Activated CD4-positive, alpha-beta T cell treated with anti-CD3 and anti-CD28 coated beads, Interleukin-2, Interleukin-4, amounts not matched to agents 100 ng/mL and 50 ng/mL, durations not matched to agents 16 hours and 8 hours (primary cell): ENCODE measurements at regions not wholly inside any gene's neighbourhood (a gene's known extent, or its start where the extent isn't known, plus 50 kb on each side); places are given as distances from the start of the nearest gene placed in this dataset.

ENCODE experiments used
- DNase-seq: peaks from one replicate; pipeline ENCODE4 v3.0.0-alpha.2; 2020; ENCODE audit warnings: low spot score

DNA sequence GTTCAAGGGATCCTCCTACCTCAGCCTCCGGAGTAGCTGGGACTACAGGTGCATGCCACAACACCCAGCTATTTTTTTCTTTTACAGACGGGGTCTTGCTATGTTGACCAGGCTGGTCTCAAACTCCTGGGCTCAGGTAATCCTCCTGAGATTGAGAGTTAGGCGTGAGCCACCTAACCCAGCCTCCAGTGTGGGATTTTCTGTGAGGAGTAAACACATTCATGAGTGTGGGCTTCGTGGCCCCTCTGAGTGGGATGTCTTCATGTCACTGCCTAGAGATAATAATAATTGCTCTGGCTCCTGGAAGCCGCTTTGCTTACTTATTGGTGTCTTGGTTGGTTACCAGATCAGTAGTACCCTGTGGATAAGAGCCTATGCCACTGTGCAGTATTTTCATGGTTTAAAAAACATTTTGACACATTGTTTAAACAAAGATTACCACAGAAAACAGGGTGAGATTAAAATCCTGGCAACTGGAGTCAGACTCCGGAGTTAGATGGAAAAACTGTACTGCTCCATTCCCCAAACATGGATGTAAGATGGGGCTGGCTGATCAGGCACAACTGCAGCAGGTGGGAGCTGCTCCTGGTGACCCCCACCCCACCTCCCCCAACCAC is 159.1 kb upstream of the RAB4A start:
- no peak for DNase-seq

DNA sequence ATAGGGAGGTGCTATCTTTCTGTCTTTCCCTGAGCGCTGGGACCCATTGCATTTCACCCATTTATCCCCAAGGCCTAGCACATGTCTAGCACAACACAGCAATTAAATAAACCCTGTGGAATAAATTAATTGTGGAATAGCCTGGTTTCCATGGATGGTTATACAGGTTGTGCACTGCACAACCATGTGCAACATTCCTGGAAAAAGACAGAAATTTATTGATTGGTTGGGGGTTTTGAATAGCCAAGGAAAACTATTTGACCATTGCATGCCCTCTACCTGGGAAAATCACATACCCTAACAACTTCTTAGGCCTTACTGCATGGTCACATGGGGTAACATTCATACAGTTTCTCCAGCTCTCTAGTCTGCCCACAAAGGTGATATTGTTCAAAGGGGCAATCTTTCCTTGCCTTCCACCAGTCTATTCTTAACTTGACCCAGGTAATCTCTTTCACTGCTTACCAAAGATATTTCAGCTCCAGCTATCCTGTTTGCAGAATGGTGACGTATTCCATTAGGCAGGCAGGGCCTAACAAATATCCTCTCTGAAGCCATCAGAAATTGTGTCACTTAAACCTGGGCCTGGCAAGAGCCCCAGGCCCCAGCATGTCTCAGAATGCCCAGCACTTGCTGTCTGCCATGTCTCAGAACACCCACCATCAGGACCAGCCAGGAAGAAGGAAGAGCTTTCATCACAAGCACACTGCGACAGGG is 157.9 kb upstream of the RAB4A start:
- DNase-seq, result no peak

DNA sequence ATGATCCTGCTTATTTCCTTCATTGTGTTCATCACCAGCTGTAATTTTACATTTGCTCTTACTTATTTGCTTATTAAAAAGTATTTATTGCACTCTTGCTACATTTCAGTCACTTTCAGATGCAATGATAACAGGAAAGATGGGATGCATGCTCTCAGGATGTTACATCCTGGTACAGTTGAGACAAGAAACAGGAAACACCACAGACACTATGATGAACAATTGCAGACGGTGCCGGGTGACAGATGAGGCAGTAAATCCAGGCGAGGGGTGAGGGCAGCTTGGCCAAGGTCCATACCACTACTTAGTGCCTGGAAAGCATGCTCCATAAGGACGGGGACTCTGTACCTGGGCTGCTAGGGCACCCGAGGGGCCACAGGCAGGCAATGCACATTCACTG is 156.6 kb upstream of the RAB4A start:
- no peak for DNase-seq

DNA sequence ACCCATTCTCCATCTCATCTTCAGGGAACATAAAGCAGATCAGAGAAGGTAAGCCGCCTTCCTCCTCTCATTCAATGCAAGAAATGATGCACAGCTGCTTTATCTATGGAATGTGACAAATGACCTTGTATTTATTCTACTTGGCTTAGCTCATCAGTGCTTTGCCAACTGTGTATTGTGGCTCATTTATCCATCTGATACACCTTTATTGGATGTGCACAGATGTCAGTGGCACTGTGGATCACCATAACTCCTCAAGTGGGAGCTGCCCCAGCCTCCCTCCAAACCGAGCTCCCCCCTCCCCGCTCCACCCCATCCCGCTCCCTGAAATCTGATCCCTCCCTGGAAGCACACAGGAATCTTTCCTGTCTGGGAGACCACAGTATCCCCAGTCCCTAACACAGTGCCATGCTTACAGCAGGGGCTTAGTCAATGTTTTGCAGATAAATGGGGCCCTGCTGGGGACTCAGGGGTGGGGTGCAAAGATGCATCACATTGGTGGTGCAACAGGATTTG is 156.0 kb upstream of the RAB4A start:
- DNase-seq, result no peak

DNA sequence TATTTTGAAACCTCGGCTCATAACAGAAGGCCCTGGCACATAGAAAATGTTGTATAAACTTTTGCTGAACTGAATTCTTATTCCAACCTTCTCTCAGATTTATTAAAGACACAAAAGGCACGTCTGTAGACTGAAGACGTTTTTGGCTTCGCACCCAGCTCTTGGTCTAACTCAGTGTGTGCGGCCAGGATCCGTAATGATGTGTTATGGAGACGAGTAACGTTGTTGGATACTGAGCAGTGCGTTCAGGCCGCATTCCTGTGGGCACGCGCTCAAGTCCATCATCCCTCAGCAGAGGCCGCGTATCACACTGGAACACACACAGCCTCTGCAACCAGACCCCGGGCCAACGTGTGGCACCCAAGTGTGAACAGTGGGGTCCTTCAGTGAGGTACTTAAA is 154.8 kb upstream of the RAB4A start:
- no peak for DNase-seq

DNA sequence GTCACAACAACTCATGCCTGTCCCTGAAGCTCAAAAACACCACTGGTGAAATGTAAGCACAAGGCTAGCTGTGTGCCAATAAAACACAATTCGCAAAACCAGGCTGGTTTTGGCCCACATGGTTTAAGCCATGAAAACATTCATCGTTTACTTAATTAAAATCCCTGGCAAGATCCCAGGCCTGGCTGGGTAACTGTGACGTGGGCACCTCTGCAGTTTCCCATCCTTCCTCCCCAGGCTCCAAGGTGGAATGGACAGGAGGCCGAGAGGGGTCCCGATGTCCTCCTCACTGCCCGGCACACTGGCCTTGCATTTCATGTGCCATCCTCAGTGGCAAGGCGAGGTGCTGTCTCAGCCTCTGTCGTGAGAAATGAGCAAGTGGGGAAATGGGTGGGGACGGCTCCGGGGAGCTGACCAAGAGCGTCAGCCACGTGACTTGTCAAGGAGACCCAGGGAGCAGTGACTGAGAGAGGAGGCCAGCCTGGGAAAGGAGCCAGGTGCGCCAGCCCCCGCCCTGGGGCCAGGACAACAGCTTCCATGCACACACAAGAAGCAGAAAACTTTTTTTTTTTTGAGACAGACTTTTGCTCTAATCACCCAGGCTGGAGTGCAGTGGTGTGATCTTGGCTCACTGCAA is 153.1 kb upstream of the RAB4A start:
- DNase-seq, result no peak

DNA sequence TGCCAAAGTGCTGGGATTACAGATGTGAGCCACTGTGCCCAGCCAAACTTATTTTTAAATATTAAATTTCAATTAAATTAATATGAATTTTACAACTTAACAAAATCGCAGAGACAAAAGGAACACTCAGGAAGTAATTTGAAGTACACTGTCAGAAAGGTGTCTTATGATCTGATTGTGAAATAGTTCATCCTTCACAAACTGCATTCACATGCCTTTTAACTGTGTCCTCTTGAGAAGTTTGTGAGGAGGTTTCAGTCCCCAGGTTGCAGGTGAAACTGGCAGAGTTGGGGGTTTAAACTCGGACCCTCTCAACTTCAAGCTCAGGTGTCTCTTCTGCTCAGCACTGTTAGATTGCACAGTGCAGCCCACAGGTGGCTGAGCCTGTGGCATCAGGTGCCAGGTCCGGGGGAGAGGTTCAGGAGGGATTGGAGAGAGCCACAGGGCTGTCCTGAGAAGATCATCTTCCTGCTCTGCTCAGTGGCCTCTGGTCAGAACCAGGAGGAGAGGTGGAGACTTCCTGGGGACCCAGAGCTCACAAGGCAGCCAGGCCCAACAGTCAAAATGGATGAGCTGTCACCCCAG is 152.3 kb upstream of the RAB4A start:
- DNase-seq, result no peak

DNA sequence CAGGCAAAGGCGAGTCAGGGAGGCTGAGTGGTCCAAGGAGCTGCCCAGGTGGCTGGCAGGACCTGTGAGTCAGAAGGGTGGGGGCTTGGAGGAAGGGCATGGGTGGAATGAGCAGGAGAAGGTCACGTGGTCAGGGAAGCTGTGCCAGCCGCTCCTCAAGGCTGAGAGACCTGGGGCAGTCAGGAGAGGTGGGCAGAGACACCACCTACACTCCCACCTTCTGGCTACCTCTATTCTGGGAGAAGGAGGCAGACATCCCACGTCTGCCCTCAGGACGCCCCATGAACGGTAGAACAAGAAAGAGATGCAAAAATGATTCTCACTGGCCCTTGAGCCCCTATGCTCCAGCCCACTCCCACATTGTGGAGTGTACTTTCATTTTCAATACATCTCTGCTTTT is 151.8 kb upstream of the RAB4A start:
- DNase-seq, result no peak

DNA sequence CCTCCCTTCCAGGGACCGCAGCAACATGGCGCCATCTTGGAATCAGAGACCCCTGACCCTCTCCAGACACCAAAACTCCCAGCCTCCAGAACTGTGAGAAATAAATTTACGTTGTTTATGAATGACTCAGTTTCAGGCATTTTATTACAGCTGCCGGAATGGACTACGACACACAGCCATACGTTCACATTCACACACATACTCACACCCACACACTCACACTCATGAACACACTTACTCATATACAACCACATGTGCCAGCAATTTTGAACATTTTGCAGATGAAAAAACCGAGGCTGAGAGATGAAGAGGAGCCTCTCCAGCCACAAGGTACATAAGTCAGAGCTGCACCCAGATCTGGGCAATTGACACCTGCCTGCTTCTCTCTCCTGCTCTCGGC is 151.0 kb upstream of the RAB4A start:
- no peak for DNase-seq

DNA sequence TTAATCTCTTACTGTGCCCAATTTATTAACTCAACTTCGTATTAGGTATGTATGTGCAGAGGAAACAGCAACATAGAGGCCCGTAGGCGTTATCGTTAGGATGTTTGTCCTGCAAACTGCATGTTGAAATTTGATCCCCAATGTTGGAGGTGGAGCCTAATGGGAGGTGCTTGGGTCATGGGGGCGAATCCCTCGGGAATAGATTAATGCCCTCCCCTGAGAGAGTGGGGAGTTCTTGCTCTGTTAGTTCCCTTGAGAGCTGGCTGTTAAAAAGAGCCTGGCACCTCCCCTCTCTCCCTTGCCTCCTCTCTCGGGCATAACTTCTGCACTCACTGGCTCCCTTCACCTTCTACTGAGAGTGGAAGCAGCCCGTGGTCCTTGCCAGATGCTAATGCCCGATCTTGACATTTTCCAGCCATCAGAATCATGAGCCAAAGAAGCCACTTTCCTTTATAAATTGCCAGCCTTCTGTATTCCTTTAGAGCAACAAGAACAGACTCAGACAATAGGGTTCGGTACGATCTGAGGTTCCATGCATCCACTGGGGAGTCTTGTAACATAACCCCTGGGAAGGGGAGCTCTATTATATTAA is 149.0 kb upstream of the RAB4A start:
- DNase-seq, result no peak

DNA sequence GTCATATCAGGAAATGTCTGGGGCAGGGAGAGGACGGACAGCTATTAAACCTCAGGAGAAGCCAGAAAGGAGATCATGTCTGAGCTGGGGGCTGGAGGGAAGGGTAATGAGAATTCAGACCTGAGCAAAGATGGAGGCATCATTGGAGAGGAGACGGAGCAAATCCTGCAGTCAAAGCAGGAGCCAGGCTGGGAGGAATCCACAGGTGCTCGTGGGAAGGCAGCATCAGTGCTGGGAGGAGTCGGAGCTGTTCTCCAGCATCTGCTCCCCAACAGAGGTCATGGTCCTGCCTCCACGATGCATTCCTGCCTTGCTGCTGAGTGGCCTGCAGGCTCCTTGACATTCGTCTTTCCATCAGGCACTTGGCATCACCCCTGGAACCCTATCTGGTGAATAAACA is 148.3 kb upstream of the RAB4A start:
- DNase-seq, result no peak

DNA sequence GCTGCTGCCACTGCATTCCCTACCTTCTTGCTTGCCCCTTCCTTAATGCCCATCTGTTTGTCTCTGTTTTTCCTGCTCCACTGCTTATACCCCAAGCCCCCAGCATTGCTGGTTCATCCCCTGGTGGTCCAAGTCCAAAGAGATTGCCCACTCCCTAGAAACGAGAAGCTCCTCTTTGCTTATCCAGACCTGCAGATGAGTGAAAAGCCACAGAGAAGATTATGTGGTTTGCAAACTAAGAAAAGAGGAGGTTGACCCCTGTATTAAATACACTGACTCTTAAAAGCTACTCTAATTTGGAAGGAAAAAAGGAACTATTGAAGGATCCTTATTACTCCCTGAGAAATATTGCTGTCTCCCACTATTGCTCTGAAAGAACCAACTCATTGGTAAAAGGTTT is 146.8 kb upstream of the RAB4A start:
- DNase-seq, result no peak

DNA sequence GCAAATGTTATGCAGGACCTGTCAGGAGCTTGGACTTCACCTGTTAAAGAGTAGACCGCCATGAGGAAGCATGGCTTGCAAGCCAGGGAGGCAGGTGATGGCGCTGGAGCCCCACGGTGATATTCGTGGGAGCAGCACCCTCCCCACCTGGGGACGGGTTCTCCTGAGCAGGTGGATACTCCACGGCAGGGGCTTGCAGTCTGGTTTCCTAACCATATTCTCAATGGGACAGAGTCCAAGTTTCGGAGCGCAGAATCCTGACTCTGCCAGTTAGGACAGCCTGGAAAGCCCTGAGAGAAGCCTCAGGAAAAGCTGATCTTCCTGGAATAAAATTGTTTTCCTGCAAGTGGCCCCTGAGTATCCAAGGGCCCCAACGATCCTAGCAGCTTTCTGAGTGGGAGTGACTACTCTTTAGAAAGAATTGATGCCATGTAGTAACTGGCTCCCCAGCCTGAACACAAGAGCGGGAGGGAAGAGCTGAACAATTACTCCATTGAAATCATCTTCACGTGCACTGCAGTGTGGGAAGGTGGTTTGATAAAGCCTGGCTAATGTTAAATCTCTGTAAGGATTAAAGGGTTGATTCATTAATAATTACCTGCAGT is 146.3 kb upstream of the RAB4A start:
- no peak for DNase-seq

DNA sequence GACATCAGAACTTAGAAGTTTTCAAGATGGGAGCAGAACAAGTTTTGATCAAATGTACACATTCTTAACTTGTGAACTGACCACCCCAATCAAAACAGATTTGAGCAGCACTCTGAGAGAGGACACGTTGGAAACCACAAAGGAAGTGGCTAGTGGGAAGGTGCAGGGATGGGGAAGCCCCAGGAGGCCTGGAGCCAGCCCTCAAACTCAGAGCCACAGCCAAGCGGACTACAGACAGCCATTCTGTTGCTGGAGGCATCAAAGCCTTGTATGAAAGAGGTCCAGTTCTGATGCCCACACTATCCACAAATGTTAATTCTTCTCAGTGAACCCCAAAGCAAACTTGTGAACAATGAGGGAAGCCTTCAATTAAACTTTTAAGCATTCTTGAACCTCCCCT is 143.6 kb upstream of the RAB4A start:
- peak; percentile 58 for DNase-seq

DNA sequence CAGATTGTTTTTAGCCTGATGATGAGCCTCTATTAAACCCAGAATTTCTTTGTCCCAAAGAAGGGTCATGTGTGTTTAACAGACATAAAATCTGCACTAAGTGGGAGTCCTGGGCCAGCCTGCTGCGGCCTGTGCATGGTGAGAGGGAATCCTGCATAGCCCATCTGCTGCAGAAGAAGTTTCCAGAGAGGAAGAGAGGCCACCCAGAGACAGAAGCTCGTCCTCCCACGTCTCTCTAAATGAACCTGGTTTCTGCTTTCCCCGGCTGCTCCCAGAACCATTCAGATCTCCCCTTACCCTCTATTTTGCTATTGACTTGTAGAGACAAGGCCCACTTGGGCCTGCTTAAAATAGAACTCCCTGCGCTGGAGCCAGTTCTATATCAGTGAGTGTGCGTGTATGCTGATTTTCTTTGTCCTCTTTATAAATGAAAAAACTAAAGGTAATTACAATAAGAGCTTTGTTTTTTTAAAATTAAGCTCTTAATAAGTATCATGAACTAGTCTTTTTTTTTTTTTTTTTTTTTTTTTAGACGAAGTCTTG is 142.8 kb upstream of the RAB4A start:
- no peak for DNase-seq

DNA sequence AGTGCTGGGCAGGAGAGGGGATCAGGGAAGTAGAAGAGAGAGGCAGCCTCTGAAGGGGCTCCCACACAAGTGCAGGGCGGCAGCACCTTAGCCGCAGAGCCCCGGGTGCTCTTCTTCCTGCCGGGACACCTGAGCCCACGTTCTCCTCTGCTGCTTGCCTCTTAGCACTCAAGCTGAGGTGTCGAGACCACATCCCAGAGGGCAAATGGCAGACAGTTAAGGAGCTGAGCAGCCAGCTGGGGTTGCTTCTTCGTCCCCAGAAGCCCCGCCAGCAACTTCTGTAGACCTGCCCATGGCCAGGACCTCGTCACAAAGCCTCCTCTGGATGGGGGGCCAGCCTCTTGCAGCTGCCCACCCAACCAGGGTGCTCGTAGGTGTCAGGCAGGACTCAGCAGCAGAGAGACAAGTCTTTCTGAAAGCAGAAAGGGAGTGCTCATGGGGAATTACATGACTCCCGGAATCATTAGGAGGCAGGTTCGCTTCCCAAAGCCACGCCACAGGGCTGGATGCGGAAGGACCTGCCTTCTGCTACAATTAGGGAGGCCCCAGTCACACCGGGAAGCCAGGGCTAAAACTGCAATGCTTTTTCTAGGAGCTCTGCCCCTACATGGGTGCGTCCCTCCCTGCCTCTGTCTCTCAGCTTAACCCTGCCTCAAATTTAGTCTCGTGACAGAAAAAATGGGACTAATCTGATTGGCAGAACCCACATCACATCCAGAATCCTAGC is 141.4 kb upstream of the RAB4A start:
- DNase-seq, result no peak

DNA sequence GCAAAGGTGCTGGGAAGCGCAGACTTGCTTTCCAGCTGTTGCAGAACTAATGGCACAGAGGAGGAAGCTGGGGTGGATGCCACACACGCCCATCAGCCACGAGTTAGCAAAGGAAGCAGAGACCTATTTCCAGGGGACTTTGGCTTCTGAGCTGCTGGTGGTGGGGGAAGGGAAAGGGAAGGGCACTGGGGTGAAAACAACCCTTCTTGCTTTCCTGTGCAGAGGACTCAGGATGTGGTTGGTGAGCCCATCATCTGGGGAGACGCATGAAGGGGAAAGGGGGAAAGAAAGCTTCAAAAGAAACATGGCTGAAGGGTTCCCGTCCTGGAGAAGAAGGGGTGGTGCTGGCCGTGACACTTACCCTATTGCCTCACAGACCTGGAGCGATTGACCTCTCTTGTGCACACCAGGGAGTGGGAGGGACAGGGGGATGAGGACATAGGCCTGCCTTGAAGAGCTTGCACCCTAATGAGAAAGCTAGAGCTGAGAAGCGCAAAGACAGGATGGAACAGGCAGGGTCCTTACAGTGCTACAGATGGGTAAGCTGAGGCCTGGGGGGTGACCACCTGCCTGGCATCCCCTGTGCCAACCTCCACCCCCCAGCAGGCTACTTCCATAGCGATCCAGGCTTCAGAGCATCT is 140.8 kb upstream of the RAB4A start:
- DNase-seq, result no peak

DNA sequence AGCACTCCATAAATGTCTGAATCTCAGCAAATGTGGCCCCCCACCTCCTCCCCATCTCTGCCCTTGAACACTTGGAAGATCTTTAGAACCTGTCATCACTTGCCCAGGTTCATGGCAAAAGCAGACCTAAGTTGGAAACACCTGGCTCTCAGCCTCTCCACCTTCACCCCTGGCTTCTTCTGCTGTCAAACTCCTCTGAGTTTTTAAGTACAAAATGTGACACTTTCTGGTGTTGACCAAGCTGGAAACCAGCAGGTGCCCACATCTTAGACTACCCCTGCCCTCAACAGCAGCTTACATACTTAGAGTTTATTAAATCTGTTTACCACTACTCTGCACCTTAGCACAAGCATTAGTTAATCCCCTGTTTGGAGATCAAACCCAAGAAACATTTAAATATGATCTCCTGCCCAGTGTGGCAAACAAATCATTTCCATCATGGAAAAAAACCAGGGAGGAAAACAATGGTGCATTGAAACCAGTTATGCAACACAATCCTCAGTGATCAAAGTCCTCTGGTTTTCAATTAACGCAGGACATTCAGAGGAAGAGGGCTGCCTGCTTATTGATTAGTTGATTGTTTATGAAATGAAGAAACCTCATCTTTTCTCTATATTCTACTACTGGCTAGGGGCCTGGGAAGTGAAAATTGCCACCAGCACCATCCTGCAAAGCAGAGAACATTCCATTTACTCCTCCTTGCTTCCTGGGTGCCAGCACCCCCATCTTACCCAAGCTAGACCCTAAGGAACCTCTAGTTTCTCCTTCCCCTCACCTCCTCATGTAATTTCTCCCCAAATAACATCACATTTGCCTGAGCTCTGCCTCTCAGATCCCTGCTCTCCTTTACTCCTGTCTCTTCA is 139.4 kb upstream of the RAB4A start:
- no peak for DNase-seq

DNA sequence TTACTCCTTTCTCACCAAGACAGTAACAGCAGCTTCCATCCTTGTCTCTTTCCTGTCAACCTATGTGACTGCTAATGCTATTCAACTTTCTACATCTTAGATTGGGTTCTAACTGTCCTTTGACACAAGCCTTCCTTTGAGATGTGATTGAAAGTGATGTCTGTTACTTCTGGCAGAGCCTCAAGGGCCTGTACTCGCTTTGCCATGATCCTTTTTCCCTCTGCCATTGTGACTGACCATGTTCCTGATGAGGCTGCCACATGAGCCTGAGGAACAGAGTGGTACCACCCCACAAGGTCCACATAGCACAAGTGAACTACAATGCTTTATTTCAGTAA is 138.8 kb upstream of the RAB4A start:
- no peak for DNase-seq

DNA sequence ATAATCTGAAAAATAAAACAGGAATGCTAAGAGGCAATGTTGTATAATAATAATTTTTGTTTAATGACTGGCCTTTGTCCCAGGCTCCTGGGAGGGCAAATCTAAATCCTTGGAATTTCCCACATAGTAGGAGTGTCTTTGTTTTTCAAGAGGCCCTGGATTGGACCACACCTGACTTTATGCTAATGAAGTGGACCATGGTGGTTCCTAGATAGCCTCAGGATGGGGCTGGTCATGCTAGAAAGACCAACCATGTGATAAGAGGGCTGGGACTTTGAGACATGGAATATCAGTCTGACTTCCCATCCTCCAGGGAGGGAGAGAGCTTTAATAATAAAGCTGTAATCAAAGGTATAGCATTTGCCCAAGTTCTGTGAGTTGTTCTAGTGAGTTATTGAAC is 138.2 kb upstream of the RAB4A start:
- no peak for DNase-seq
